ENCODE measurements at regions not wholly inside any gene's neighbourhood (a gene's known extent, or its start where the extent isn't known, plus 50 kb on each side); places are given as distances from the start of the nearest gene placed in this dataset.

DNA sequence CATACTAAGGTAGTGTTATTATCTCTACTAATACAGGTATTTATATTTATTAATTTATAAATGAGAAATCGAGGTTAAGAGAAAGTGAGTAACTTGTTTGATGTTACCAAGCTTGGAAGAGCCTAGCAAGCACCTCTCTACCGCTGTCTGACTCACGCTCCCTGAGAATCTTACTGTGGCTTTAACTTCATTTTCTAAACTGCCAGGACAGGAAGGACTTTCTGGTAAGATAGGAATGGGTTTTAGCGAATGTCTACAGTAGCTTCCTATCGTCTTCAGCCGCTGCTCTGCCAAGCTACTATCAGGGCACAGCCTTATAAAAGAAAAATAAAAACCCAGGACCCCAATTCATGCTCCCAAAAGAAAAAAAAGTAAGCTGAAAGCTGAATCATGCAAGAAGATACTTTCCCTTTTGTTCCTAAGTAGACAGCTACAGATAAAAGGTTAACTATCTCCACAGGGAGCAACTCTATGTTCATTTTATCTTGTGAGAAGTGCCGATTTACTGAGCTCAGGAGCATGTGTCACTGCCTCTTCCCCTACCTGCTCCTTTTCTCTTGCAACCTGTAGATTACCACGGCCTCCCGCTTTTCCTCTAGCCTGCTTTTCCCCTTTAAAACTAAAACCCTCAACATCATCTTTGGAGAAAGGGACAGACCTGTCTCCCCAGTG lies 60.2 kb downstream of the THNSL1 start:
- no peaks in the 10 kb centered on the region for H3K27me3 ChIP-seq (ENCODE audit: control insufficient read depth in 3 of 3, insufficient read depth in 3 of 3, low read length in 3 of 3)
- H3K4me3 ChIP-seq (ENCODE audit: low read length in 3 of 3): no peak overlapping the region
- H3K36me3 ChIP-seq (ENCODE audit: control insufficient read depth in 3 of 3, insufficient read depth in 3 of 3, low read length in 3 of 3): no peaks in the 10 kb centered on the region
- no peak overlapping the region for H3K9ac ChIP-seq (ENCODE audit: low read depth in 1 of 3, low read length in 3 of 3)
- H3K4me1 ChIP-seq (ENCODE audit: control insufficient read depth in 3 of 3, insufficient read depth in 3 of 3, low read length in 3 of 3): peaks cover 0 to 2% (median 0%) of the 10 kb centered on the region in 3 donors
- no peak overlapping the region for H3K27ac ChIP-seq (ENCODE audit: low read depth, low read length)
- H3K9me3 ChIP-seq (ENCODE audit: control insufficient read depth in 3 of 3, low read length in 3 of 3): no peaks in the 10 kb centered on the region

DNA sequence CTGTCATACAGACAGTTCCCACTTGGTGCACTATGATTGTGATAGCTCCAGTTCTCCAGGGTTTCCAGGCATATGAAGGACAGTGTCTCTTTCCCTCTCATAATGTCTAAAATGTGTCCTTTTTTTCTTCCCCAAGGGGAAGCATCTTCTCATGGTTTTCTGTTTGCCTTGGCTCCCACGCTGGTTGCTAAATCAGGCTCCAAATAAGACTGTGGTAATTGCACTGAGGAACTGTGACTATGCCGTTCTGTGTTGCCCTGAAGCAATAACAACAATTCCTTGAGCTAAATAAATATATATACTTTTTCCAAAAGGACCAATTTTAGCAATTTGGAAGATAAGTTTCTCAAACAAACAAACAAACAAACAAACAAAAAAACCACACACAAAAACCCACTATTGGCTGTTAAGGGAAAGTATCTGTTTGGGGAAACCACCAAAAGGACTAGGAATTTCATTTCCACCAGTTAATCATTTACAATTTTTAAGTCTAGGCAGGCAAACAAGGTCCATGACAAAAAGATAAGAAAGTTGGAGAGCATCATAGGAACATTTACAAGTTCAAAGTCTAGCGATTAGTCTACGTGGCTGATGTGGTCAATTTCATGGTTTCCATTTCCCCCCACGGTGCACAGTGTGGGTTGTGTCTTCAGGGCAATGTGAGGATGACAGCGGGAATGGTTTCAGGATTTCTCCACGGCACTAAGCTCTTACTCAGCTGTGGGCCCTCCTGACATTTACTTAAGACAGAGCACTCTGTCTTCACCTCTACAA lies 62.4 kb downstream of the THNSL1 start:
- Histone ChIP-seq H3K4me3 (ENCODE audit: low read length in 3 of 3) (no peak overlapping the region), H3K9ac (ENCODE audit: low read depth in 1 of 3, low read length in 3 of 3) (no peak overlapping the region), H3K36me3 (ENCODE audit: control insufficient read depth in 3 of 3, insufficient read depth in 3 of 3, low read length in 3 of 3) (no peaks in the 10 kb centered on the region), H3K27ac (ENCODE audit: low read depth, low read length) (no peak overlapping the region), H3K27me3 (ENCODE audit: control insufficient read depth in 3 of 3, insufficient read depth in 3 of 3, low read length in 3 of 3) (no peaks in the 10 kb centered on the region), H3K4me1 (ENCODE audit: control insufficient read depth in 3 of 3, insufficient read depth in 3 of 3, low read length in 3 of 3) (peaks cover 0 to 4% (median 0%) of the 10 kb centered on the region in 3 donors), H3K9me3 (ENCODE audit: control insufficient read depth in 3 of 3, low read length in 3 of 3) (no peaks in the 10 kb centered on the region)

DNA sequence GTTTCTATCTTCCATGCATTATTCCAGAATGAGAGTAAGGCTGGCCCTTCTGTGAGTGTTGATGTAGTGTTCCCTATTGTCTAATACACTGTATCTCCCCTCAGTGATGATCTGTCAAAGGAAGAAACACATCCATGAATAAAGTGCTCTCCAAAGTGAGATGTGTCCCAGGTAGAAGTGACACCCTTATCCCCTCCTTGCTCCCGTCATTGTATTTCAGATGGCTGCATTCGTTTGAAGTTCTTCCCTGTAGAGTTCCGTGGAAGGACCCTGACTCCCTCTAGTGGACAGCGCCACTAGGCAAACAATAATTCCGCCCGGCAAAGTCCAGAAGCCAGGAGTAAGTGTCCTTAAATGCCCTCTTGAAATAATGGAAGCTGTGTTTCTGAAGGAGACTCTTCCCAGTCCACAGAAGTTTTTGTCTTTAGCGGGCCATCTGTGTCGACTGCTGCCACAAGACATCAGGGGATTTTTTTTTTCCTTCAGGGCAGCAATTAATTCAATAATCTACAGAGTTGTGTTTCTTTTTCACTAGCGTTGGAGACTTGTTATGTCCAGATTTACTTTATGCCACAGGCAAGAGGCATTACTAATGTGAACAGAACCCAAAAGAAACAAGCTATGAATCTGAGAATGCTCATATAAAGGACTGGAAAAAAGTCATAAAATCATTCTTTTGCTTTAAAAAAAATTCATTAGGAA lies 64.6 kb downstream of the THNSL1 start:
- H3K9me3 ChIP-seq (ENCODE audit: control insufficient read depth in 3 of 3, low read length in 3 of 3): no peaks in the 10 kb centered on the region
- H3K27ac ChIP-seq (ENCODE audit: low read depth, low read length): no peak overlapping the region
- H3K9ac ChIP-seq (ENCODE audit: low read depth in 1 of 3, low read length in 3 of 3): no peak overlapping the region
- H3K27me3 ChIP-seq (ENCODE audit: control insufficient read depth in 3 of 3, insufficient read depth in 3 of 3, low read length in 3 of 3): no peaks in the 10 kb centered on the region
- peaks cover 0 to 4% (median 0%) of the 10 kb centered on the region in 3 donors for H3K4me1 ChIP-seq (ENCODE audit: control insufficient read depth in 3 of 3, insufficient read depth in 3 of 3, low read length in 3 of 3)
- no peaks in the 10 kb centered on the region for H3K36me3 ChIP-seq (ENCODE audit: control insufficient read depth in 3 of 3, insufficient read depth in 3 of 3, low read length in 3 of 3)
- H3K4me3 ChIP-seq (ENCODE audit: low read length in 3 of 3): no peak overlapping the region

DNA sequence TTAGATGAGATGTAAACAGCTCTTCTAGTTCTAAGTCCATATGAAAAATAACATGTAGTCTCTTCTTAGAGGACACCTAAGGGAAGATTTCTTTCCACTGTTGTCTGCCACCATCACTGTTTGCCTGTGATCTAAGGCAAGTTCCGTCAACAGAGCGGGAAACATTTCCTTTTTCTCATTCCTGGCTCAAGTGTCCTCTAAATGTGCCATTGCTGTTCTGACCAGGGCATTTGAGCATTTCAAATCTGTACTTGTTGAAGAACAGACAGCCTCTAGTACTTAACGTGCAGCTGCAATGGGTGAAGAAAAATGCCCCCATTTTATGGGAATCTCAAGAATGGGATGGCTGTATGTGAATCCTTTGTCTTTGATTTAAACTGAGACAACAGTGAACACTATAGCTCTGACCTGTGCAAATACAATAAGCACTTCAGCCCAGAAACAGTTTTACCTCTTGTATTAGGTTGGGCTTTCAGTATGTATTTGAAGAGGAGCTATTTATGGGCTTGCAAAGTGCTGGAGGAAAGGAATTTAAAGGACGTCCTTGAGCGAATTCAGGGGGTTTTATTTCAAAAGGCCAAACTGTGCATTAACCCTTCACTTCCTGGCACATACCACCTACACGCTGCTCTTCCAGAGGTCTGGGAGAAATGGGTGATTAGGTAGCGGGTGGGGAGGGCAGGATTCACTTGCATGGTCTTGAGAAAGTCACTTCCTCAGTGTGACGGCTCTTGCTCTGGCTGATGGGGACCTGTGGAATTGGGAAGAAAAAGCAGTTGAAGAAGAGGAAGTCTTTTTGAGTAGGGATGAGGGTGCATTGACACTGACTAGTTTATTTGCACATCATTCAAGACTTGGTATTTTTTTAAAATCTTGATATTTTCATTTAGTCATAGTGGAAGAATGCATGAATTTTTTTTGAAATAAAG lies 66.1 kb downstream of the THNSL1 start:
- Histone ChIP-seq H3K9me3 (ENCODE audit: control insufficient read depth in 3 of 3, low read length in 3 of 3) (no peaks in the 10 kb centered on the region), H3K36me3 (ENCODE audit: control insufficient read depth in 3 of 3, insufficient read depth in 3 of 3, low read length in 3 of 3) (no peaks in the 10 kb centered on the region), H3K27me3 (ENCODE audit: control insufficient read depth in 3 of 3, insufficient read depth in 3 of 3, low read length in 3 of 3) (no peaks in the 10 kb centered on the region), H3K4me1 (ENCODE audit: control insufficient read depth in 3 of 3, insufficient read depth in 3 of 3, low read length in 3 of 3) (peaks cover 0 to 4% (median 0%) of the 10 kb centered on the region in 3 donors), H3K27ac (ENCODE audit: low read depth, low read length) (no peak overlapping the region), H3K4me3 (ENCODE audit: low read length in 3 of 3) (no peak overlapping the region), H3K9ac (ENCODE audit: low read depth in 1 of 3, low read length in 3 of 3) (no peak overlapping the region)

DNA sequence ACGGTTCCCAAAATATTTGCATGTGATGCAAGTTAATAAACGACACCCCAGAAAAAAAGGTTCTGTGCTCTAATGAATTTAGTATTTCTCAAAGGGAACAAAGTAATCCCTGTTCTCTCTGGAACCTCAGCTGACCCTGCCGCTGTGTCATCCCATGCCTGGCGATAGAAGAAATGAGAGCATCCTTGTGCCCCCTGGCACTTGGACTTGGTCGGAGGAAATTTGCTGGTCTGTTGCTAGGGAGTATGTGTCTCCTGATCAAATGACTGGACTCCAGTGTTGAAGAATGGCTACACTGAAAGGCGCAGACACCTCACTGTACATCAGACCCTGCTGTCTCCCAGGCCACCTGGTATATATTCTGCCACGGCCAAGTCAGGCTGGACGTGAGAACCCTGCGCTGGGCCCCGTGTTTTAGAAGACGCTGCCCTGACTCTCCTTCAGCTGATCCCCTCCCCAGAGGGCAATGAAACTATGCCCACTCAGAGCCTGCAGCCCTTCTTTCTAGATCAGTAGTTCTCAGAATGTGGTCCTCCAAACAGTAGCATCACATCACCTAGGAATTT lies 67.2 kb downstream of the THNSL1 start:
- Histone ChIP-seq H3K4me3 (ENCODE audit: low read length in 3 of 3) (no peak overlapping the region), H3K9me3 (ENCODE audit: control insufficient read depth in 3 of 3, low read length in 3 of 3) (no peaks in the 10 kb centered on the region), H3K9ac (ENCODE audit: low read depth in 1 of 3, low read length in 3 of 3) (no peak overlapping the region), H3K27me3 (ENCODE audit: control insufficient read depth in 3 of 3, insufficient read depth in 3 of 3, low read length in 3 of 3) (no peaks in the 10 kb centered on the region), H3K27ac (ENCODE audit: low read depth, low read length) (no peak overlapping the region), H3K36me3 (ENCODE audit: control insufficient read depth in 3 of 3, insufficient read depth in 3 of 3, low read length in 3 of 3) (no peaks in the 10 kb centered on the region), H3K4me1 (ENCODE audit: control insufficient read depth in 3 of 3, insufficient read depth in 3 of 3, low read length in 3 of 3) (peaks cover 0 to 4% (median 0%) of the 10 kb centered on the region in 3 donors)

DNA sequence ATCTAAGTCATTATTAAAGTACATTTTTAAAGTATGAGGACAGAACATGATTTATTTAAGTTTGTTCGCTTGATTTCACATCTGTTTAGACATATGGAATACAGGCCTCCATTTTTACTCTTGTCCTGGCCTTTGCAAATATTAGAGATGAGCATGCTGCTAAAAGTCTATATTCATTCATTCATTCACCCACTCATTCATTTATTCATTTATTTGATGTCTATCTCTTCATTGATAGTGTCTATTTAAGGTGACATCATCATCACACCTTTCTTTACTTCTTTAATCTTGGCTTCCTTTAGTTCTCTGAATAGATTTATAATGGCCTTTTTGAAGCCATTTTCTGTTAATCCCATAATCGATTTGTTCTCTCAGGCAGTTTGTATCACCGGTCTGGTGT lies 68.0 kb downstream of the THNSL1 start:
- H3K9ac ChIP-seq (ENCODE audit: low read depth in 1 of 3, low read length in 3 of 3): no peak overlapping the region
- no peaks in the 10 kb centered on the region for H3K27me3 ChIP-seq (ENCODE audit: control insufficient read depth in 3 of 3, insufficient read depth in 3 of 3, low read length in 3 of 3)
- no peak overlapping the region for H3K4me3 ChIP-seq (ENCODE audit: low read length in 3 of 3)
- H3K36me3 ChIP-seq (ENCODE audit: control insufficient read depth in 3 of 3, insufficient read depth in 3 of 3, low read length in 3 of 3): no peaks in the 10 kb centered on the region
- no peaks in the 10 kb centered on the region for H3K9me3 ChIP-seq (ENCODE audit: control insufficient read depth in 3 of 3, low read length in 3 of 3)
- H3K4me1 ChIP-seq (ENCODE audit: control insufficient read depth in 3 of 3, insufficient read depth in 3 of 3, low read length in 3 of 3): peaks cover 0 to 4% (median 0%) of the 10 kb centered on the region in 3 donors
- no peak overlapping the region for H3K27ac ChIP-seq (ENCODE audit: low read depth, low read length)

DNA sequence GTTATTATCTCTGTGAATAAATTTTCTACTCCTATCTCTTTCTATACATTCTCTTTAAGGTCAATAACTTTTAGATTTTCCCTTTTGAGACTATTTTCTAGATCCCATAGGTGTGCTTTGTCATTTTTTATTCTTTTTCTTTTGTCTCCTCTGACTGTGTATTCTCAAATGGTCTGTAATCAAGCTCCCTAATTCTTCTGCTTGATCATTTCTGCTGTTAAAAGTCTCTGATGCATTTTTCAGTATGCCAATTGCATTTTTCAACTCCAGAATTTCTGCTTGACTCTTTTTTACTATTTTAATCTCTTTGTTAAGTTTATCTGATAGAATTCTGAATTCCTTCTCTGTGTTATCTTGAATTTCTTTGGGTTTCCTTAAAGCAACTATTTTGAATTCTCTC lies 78.2 kb downstream of the THNSL1 start:
- Histone ChIP-seq H3K36me3 (ENCODE audit: control insufficient read depth in 3 of 3, insufficient read depth in 3 of 3, low read length in 3 of 3) (no peaks in the 10 kb centered on the region), H3K4me1 (ENCODE audit: control insufficient read depth in 3 of 3, insufficient read depth in 3 of 3, low read length in 3 of 3) (no peaks in the 10 kb centered on the region), H3K4me3 (ENCODE audit: low read length in 3 of 3) (no peak overlapping the region), H3K27me3 (ENCODE audit: control insufficient read depth in 3 of 3, insufficient read depth in 3 of 3, low read length in 3 of 3) (no peaks in the 10 kb centered on the region), H3K27ac (ENCODE audit: low read depth, low read length) (no peak overlapping the region), H3K9ac (ENCODE audit: low read depth in 1 of 3, low read length in 3 of 3) (no peak overlapping the region), H3K9me3 (ENCODE audit: control insufficient read depth in 3 of 3, low read length in 3 of 3) (peaks cover 0 to 3% (median 0%) of the 10 kb centered on the region in 3 donors)

DNA sequence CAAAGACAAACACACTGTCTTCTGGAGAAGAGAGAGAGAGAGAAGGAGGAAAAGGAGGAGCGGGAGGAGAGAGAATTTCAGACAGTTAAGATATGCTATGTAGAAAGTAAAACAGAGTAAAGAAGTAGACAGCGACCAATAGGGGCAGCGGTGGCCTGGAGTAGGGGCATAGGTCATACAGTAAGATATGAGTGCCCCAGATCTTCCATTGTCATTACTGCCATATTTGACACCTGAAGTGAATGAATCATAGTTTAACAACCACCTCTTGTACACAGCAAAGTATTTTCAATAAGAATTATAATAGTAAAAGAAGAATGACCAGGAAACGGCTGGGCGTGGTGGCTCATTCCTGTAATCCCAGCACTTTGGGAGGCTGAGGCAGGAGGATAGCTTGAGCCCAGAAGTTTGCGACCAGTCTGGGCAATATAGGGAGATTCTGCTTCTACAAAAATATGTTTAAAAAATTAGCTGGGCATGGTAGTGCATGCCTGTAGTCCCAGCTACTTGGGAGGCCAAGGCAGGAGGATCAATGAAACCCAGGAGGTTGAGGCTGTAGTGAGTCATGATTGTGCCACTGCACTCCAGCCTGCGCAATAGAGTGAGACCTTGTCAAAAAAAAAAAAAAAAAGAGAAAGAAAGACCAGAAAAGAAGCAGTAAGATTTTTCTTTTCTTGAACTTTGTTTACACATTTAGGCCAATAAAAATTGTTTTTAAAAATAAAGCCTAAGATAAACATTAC lies 77.0 kb upstream of the GPR158 start:
- Histone ChIP-seq H3K9me3 (ENCODE audit: control insufficient read depth in 3 of 3, low read length in 3 of 3) (peaks cover 0 to 3% (median 0%) of the 10 kb centered on the region in 3 donors), H3K9ac (ENCODE audit: low read depth in 1 of 3, low read length in 3 of 3) (no peak overlapping the region), H3K27ac (ENCODE audit: low read depth, low read length) (no peak overlapping the region), H3K4me1 (ENCODE audit: control insufficient read depth in 3 of 3, insufficient read depth in 3 of 3, low read length in 3 of 3) (no peaks in the 10 kb centered on the region), H3K36me3 (ENCODE audit: control insufficient read depth in 3 of 3, insufficient read depth in 3 of 3, low read length in 3 of 3) (no peaks in the 10 kb centered on the region), H3K4me3 (ENCODE audit: low read length in 3 of 3) (no peak overlapping the region), H3K27me3 (ENCODE audit: control insufficient read depth in 3 of 3, insufficient read depth in 3 of 3, low read length in 3 of 3) (no peaks in the 10 kb centered on the region)

DNA sequence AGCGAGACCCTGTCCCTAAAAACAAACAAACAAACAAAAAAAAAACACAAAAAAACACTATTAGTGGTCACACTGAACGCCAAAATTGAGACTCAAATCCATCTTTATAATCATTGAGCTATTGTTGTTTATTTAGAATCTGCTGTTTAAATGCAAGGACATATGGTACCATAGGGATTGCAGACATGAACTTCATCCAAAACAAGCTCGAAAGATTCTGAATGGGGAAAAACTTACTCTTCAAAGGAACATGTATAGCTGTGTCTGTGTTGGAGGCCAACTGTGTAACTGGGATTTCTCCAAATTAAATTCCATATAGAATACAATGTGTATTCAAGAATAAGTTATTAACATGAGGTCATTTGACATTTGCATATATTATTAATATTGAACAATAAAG lies 74.7 kb upstream of the GPR158 start:
- no peak overlapping the region for H3K9ac ChIP-seq (ENCODE audit: low read depth in 1 of 3, low read length in 3 of 3)
- H3K9me3 ChIP-seq (ENCODE audit: control insufficient read depth in 3 of 3, low read length in 3 of 3): no peaks in the 10 kb centered on the region
- no peaks in the 10 kb centered on the region for H3K4me1 ChIP-seq (ENCODE audit: control insufficient read depth in 3 of 3, insufficient read depth in 3 of 3, low read length in 3 of 3)
- H3K36me3 ChIP-seq (ENCODE audit: control insufficient read depth in 3 of 3, insufficient read depth in 3 of 3, low read length in 3 of 3): no peaks in the 10 kb centered on the region
- H3K27me3 ChIP-seq (ENCODE audit: control insufficient read depth in 3 of 3, insufficient read depth in 3 of 3, low read length in 3 of 3): no peaks in the 10 kb centered on the region
- H3K4me3 ChIP-seq (ENCODE audit: low read length in 3 of 3): no peak overlapping the region
- no peak overlapping the region for H3K27ac ChIP-seq (ENCODE audit: low read depth, low read length)
